ENCODE measurements at regions not wholly inside any gene's neighbourhood (a gene's known extent, or its start where the extent isn't known, plus 50 kb on each side); places are given as distances from the start of the nearest gene placed in this dataset.
"Not testable (repeated sequence)": the region's sequence is repeated elsewhere in the genome, so short reads cannot be mapped to it uniquely, and the experiment has no call there.

GRCh38 chr2:95707161-95707560, 115.4 kb downstream of the TRIM43 start:
- no CpG with 5 or more reads among the region's 2 CpGs for WGBS, 2 experiments (ENCODE audit: insufficient coverage in 2 of 2)

GRCh38 chr2:95707837-95708236, 116.0 kb downstream of the TRIM43 start:
- Histone ChIP-seq H3K4me3 (ENCODE audit: extremely low read depth, insufficient read depth, low read length, poor library complexity, severe bottlenecking) (no peak overlapping the region), H3K9me3 (ENCODE audit: control insufficient read depth, low read length) (no peaks in the 10 kb centered on the region), H3K4me1 (ENCODE audit: control insufficient read depth, insufficient read depth, low read length, poor library complexity, severe bottlenecking) (no peaks in the 10 kb centered on the region), H3K27ac (ENCODE audit: low read depth, low read length, severe bottlenecking) (no peak overlapping the region), H3K36me3 (ENCODE audit: control insufficient read depth, insufficient read depth, low read length) (no peaks in the 10 kb centered on the region)
- WGBS, 2 experiments (ENCODE audit: insufficient coverage in 2 of 2): 67 to 95% methylated on average over 2 to 3 of the region's 5 CpGs

More at GRCh38 chr2:95707161-95707560, 115.4 kb downstream of the TRIM43 start:
- H3K4me3 ChIP-seq (ENCODE audit: extremely low read depth, insufficient read depth, low read length, poor library complexity, severe bottlenecking); H3K36me3 ChIP-seq (ENCODE audit: control insufficient read depth, insufficient read depth, low read length); H3K27ac ChIP-seq (ENCODE audit: low read depth, low read length, severe bottlenecking); H3K4me1 ChIP-seq (ENCODE audit: control insufficient read depth, insufficient read depth, low read length, poor library complexity, severe bottlenecking); H3K9me3 ChIP-seq (ENCODE audit: control insufficient read depth, low read length): not testable (repeated sequence)

GRCh38 chr2:95709831-95710230, 118.0 kb downstream of the TRIM43 start:
- no peaks in the 10 kb centered on the region for H3K9me3 ChIP-seq (ENCODE audit: control insufficient read depth, low read length)
- no peak overlapping the region for H3K4me3 ChIP-seq (ENCODE audit: extremely low read depth, insufficient read depth, low read length, poor library complexity, severe bottlenecking)
- no peaks in the 10 kb centered on the region for H3K4me1 ChIP-seq (ENCODE audit: control insufficient read depth, insufficient read depth, low read length, poor library complexity, severe bottlenecking)
- H3K36me3 ChIP-seq (ENCODE audit: control insufficient read depth, insufficient read depth, low read length): no peaks in the 10 kb centered on the region
- no peak overlapping the region for H3K27ac ChIP-seq (ENCODE audit: low read depth, low read length, severe bottlenecking)

- 100% methylated on average over 2 of the region's 11 CpGs; no CpG with 5 or more reads in 1 of the 2 experiments for WGBS, 2 experiments (ENCODE audit: insufficient coverage in 2 of 2)
- H3K27ac ChIP-seq (ENCODE audit: low read depth, low read length, severe bottlenecking): peak overlapping the region; percentile 49
- not testable (repeated sequence) for H3K4me3 ChIP-seq (ENCODE audit: extremely low read depth, insufficient read depth, low read length, poor library complexity, severe bottlenecking); H3K4me1 ChIP-seq (ENCODE audit: control insufficient read depth, insufficient read depth, low read length, poor library complexity, severe bottlenecking); H3K9me3 ChIP-seq (ENCODE audit: control insufficient read depth, low read length); H3K36me3 ChIP-seq (ENCODE audit: control insufficient read depth, insufficient read depth, low read length)
These were observed 121.8 kb downstream of the TRIM43 start for GRCh38 chr2:95713470-95714177.

- H3K27ac ChIP-seq (ENCODE audit: low read depth, low read length, severe bottlenecking); H3K4me3 ChIP-seq (ENCODE audit: extremely low read depth, insufficient read depth, low read length, poor library complexity, severe bottlenecking); H3K36me3 ChIP-seq (ENCODE audit: control insufficient read depth, insufficient read depth, low read length); H3K4me1 ChIP-seq (ENCODE audit: control insufficient read depth, insufficient read depth, low read length, poor library complexity, severe bottlenecking); H3K9me3 ChIP-seq (ENCODE audit: control insufficient read depth, low read length): not testable (repeated sequence)
- 80 to 100% methylated on average over 1 of the region's 1 CpG for WGBS, 2 experiments (ENCODE audit: insufficient coverage in 2 of 2)
These were observed 122.6 kb downstream of the TRIM43 start for GRCh38 chr2:95714398-95714797.

GRCh38 chr2:95719473-95720060, 127.8 kb downstream of the TRIM43 start:
- Histone ChIP-seq H3K36me3 (ENCODE audit: control insufficient read depth, insufficient read depth, low read length) (no peaks in the 10 kb centered on the region), H3K4me3 (ENCODE audit: extremely low read depth, insufficient read depth, low read length, poor library complexity, severe bottlenecking) (no peak overlapping the region), H3K27ac (ENCODE audit: low read depth, low read length, severe bottlenecking) (no peak overlapping the region), H3K4me1 (ENCODE audit: control insufficient read depth, insufficient read depth, low read length, poor library complexity, severe bottlenecking) (no peaks in the 10 kb centered on the region), H3K9me3 (ENCODE audit: control insufficient read depth, low read length) (no peaks in the 10 kb centered on the region)
- WGBS, 2 experiments (ENCODE audit: insufficient coverage in 2 of 2): 83 to 91% methylated on average over 7 to 8 of the region's 8 CpGs

- Histone ChIP-seq H3K9me3 (ENCODE audit: control insufficient read depth, low read length) (no peaks in the 10 kb centered on the region), H3K4me1 (ENCODE audit: control insufficient read depth, insufficient read depth, low read length, poor library complexity, severe bottlenecking) (no peaks in the 10 kb centered on the region), H3K27ac (ENCODE audit: low read depth, low read length, severe bottlenecking) (no peak overlapping the region), H3K36me3 (ENCODE audit: control insufficient read depth, insufficient read depth, low read length) (no peaks in the 10 kb centered on the region), H3K4me3 (ENCODE audit: extremely low read depth, insufficient read depth, low read length, poor library complexity, severe bottlenecking) (no peak overlapping the region)
- WGBS, 2 experiments (ENCODE audit: insufficient coverage in 2 of 2): 84 to 96% methylated on average over 7 of the region's 8 CpGs
These were observed 129.9 kb downstream of the TRIM43 start for GRCh38 chr2:95721726-95722125.

- 90 to 95% methylated on average over 8 to 10 of the region's 11 CpGs for WGBS, 2 experiments (ENCODE audit: insufficient coverage in 2 of 2)
- Histone ChIP-seq H3K4me1 (ENCODE audit: control insufficient read depth, insufficient read depth, low read length, poor library complexity, severe bottlenecking) (no peaks in the 10 kb centered on the region), H3K9me3 (ENCODE audit: control insufficient read depth, low read length) (no peaks in the 10 kb centered on the region), H3K36me3 (ENCODE audit: control insufficient read depth, insufficient read depth, low read length) (no peaks in the 10 kb centered on the region), H3K4me3 (ENCODE audit: extremely low read depth, insufficient read depth, low read length, poor library complexity, severe bottlenecking) (no peak overlapping the region), H3K27ac (ENCODE audit: low read depth, low read length, severe bottlenecking) (no peak overlapping the region)
These were observed 130.4 kb downstream of the TRIM43 start for GRCh38 chr2:95722131-95722697.

- WGBS, 2 experiments (ENCODE audit: insufficient coverage in 2 of 2): 70 to 71% methylated on average over 3 of the region's 4 CpGs
- not testable (repeated sequence) for H3K36me3 ChIP-seq (ENCODE audit: control insufficient read depth, insufficient read depth, low read length); H3K4me3 ChIP-seq (ENCODE audit: extremely low read depth, insufficient read depth, low read length, poor library complexity, severe bottlenecking); H3K4me1 ChIP-seq (ENCODE audit: control insufficient read depth, insufficient read depth, low read length, poor library complexity, severe bottlenecking); H3K9me3 ChIP-seq (ENCODE audit: control insufficient read depth, low read length); H3K27ac ChIP-seq (ENCODE audit: low read depth, low read length, severe bottlenecking)
These were observed 131.9 kb downstream of the TRIM43 start for GRCh38 chr2:95723627-95724210.

- 63 to 100% methylated on average over 1 to 2 of the region's 2 CpGs for WGBS, 2 experiments (ENCODE audit: insufficient coverage in 2 of 2)
- H3K27ac ChIP-seq (ENCODE audit: low read depth, low read length, severe bottlenecking); H3K4me3 ChIP-seq (ENCODE audit: extremely low read depth, insufficient read depth, low read length, poor library complexity, severe bottlenecking); H3K4me1 ChIP-seq (ENCODE audit: control insufficient read depth, insufficient read depth, low read length, poor library complexity, severe bottlenecking); H3K9me3 ChIP-seq (ENCODE audit: control insufficient read depth, low read length); H3K36me3 ChIP-seq (ENCODE audit: control insufficient read depth, insufficient read depth, low read length): not testable (repeated sequence)
These were observed 133.4 kb downstream of the TRIM43 start for GRCh38 chr2:95725191-95725590.

GRCh38 chr2:95725677-95726076, 133.9 kb downstream of the TRIM43 start:
- H3K9me3 ChIP-seq (ENCODE audit: control insufficient read depth, low read length); H3K4me3 ChIP-seq (ENCODE audit: extremely low read depth, insufficient read depth, low read length, poor library complexity, severe bottlenecking); H3K27ac ChIP-seq (ENCODE audit: low read depth, low read length, severe bottlenecking); H3K4me1 ChIP-seq (ENCODE audit: control insufficient read depth, insufficient read depth, low read length, poor library complexity, severe bottlenecking); H3K36me3 ChIP-seq (ENCODE audit: control insufficient read depth, insufficient read depth, low read length): not testable (repeated sequence)
- 80% methylated on average over 1 of the region's 1 CpG; no CpG with 5 or more reads in 1 of the 2 experiments for WGBS, 2 experiments (ENCODE audit: insufficient coverage in 2 of 2)
